Thyroid gland (tissue), 4 donors: ENCODE measurements at regions not wholly inside any gene's neighbourhood (a gene's known extent, or its start where the extent isn't known, plus 50 kb on each side); places are given as distances from the start of the nearest gene placed in this dataset.
"Not testable (repeated sequence)": the region's sequence is repeated elsewhere in the genome, so short reads cannot be mapped to it uniquely, and the experiment has no call there.

Experiments used
- DNase-seq, 2 donors: peaks; one replicate each; pipeline ENCODE4 v3.0.0-alpha.2; 2019
- H3K27ac ChIP-seq, 3 donors: fragments of 200-600 bp; sonication (generic); 1 replicate in 2 of 3; 2 replicates in 1 of 3; pipeline ENCODE4 v1.5.1; 2016 to 2019; ENCODE audit warnings: mild to moderate bottlenecking in 1 of 3, moderate library complexity in 1 of 3
- H3K27me3 ChIP-seq: fragments of 200-600 bp; sonication (generic); one replicate; pipeline ENCODE4 v1.5.1; 2019
- H3K36me3 ChIP-seq, 2 donors: fragments of 200-600 bp; sonication (generic); one replicate each; pipeline ENCODE4 v1.5.1; 2016 to 2019
- H3K4me1 ChIP-seq, 2 donors: fragments of 200-600 bp; sonication (generic); one replicate each; pipeline ENCODE4 v1.5.1; 2017 to 2019
- H3K4me3 ChIP-seq, 3 donors: fragments of 200-600 bp; sonication (generic); replicated peaks in 1 of 3; 1 replicate in 2 of 3; 2 replicates in 1 of 3; pipeline ENCODE4 v1.5.1; 2016; ENCODE audit warnings: mild to moderate bottlenecking in 1 of 3
- H3K9me3 ChIP-seq: fragments of 200-600 bp; sonication (generic); one replicate; pipeline ENCODE4 v1.5.1; 2017
- CTCF ChIP-seq, 6 experiments: fragments of 200-600 bp in 3 of 6; fragments of 450-650 bp in 3 of 6; sonication (generic) in 3 of 6; IDR thresholded peaks; one replicate each; pipeline ENCODE4 v1.5.1; 2016 to 2019; ENCODE audit warnings: antibody characterized with exemption in 6 of 6, mild to moderate bottlenecking in 2 of 6, inconsistent platforms in 1 of 6, moderate library complexity in 1 of 6
- POLR2A ChIP-seq, 2 donors: fragments of 450-650 bp; IDR thresholded peaks; one replicate each; pipeline ENCODE4 v1.6.1; 2017; ENCODE audit warnings: antibody characterized with exemption in 2 of 2, mild to moderate bottlenecking in 2 of 2, moderate library complexity in 1 of 2
- WGBS, 2 donors: methylation state at CpG; one replicate each; pipeline ENCODE4 v1.1.5; 2017; 5-methylcytosine and 5-hydroxymethylcytosine counted together
- intact Hi-C: fragments of 100-400 bp; cut with DNase I; formaldehyde crosslinking; loops from one replicate; pipeline ENCODE4 v1.15.1; 2023

GRCh38 chr7:65285906-65286864, 87.5 kb upstream of the ZNF92 start:
- Histone ChIP-seq H3K4me1 (peaks cover 0 to 3% of the 10 kb centered on the region in 2 donors), H3K27me3 (no peaks in the 10 kb centered on the region), H3K36me3 (no peaks in the 10 kb centered on the region), H3K9me3 (no peaks in the 10 kb centered on the region), H3K27ac (no peak overlapping the region), H3K4me3 (no peak overlapping the region)
- DNase-seq: no peak
- TF ChIP-seq CTCF (IDR thresholded peaks at IDR 0.05) (no peak), POLR2A (IDR thresholded peaks at IDR 0.05) (no peak)
- intact Hi-C loops: no loop called here
- 88 to 89% methylated on average over 3 of the region's 3 CpGs for WGBS, 2 donors

- 94 to 96% methylated on average over 2 of the region's 2 CpGs for WGBS, 2 donors
- H3K27ac ChIP-seq, H3K4me1 ChIP-seq, intact Hi-C loops, H3K4me3 ChIP-seq, H3K27me3 ChIP-seq, DNase-seq, H3K36me3 ChIP-seq, H3K9me3 ChIP-seq: not testable (repeated sequence)
These were observed 88.4 kb upstream of the ZNF92 start for GRCh38 chr7:65285241-65285640.

GRCh38 chr7:65279795-65280194, 93.9 kb upstream of the ZNF92 start:
- intact Hi-C loops: no loop called here
- 92 to 94% methylated on average over 2 of the region's 2 CpGs for WGBS, 2 donors
- Histone ChIP-seq H3K4me3 (no peak overlapping the region), H3K36me3 (no peaks in the 10 kb centered on the region), H3K27ac (no peak overlapping the region), H3K27me3 (peaks cover 2% of the 10 kb centered on the region), H3K4me1 (no peaks in the 10 kb centered on the region), H3K9me3 (no peaks in the 10 kb centered on the region)
- DNase-seq: no peak
- TF ChIP-seq CTCF (IDR thresholded peaks at IDR 0.05) (no peak), POLR2A (IDR thresholded peaks at IDR 0.05) (no peak)

- DNase-seq: no peak
- TF ChIP-seq POLR2A (IDR thresholded peaks at IDR 0.05) (no peak), CTCF (IDR thresholded peaks at IDR 0.05) (no peak)
- Histone ChIP-seq H3K27me3 (peaks cover 6% of the 10 kb centered on the region), H3K4me3 (no peak overlapping the region), H3K27ac (no peak overlapping the region), H3K36me3 (no peaks in the 10 kb centered on the region), H3K4me1 (no peaks in the 10 kb centered on the region), H3K9me3 (no peaks in the 10 kb centered on the region)
- intact Hi-C loops: no loop called here
These were observed 96.8 kb upstream of the ZNF92 start for GRCh38 chr7:65276822-65277221.

GRCh38 chr7:65271502-65271901, 102.2 kb upstream of the ZNF92 start:
- WGBS, 2 donors: 95 to 98% methylated on average over 2 of the region's 2 CpGs
- H3K4me3 ChIP-seq, intact Hi-C loops, H3K36me3 ChIP-seq, H3K27ac ChIP-seq, H3K4me1 ChIP-seq, H3K9me3 ChIP-seq, DNase-seq, H3K27me3 ChIP-seq: not testable (repeated sequence)

GRCh38 chr7:65269150-65269856, 104.4 kb upstream of the ZNF92 start:
- intact Hi-C loops: no loop called here
- Histone ChIP-seq H3K36me3 (no peaks in the 10 kb centered on the region), H3K9me3 (no peaks in the 10 kb centered on the region), H3K4me1 (peaks cover 6 to 10% of the 10 kb centered on the region in 2 donors), H3K27me3 (no peaks in the 10 kb centered on the region), H3K4me3 (no peak overlapping the region), H3K27ac (no peak overlapping the region)
- TF ChIP-seq POLR2A (IDR thresholded peaks at IDR 0.05): no peak
- TF ChIP-seq CTCF (IDR thresholded peaks at IDR 0.05): no peak
- DNase-seq: peak; percentile 25 to 46
- WGBS, 2 donors: 2 to 6% methylated on average over 16 to 33 of the region's 37 CpGs
